DMS 273 (cell line): ENCODE measurements at regions not wholly inside any gene's neighbourhood (a gene's known extent, or its start where the extent isn't known, plus 50 kb on each side); places are given as distances from the start of the nearest gene placed in this dataset.
"Not testable (repeated sequence)": the region's sequence is repeated elsewhere in the genome, so short reads cannot be mapped to it uniquely, and the experiment has no call there.

Experiments used
- DNase-seq: peaks from one replicate; lab custom pipeline; 2025; ENCODE audit not compliant: unreplicated experiment; lab: John Stamatoyannopoulos, UW

- DNase-seq, result peak; percentile 77
Observed at GRCh38 chr10:30534465-30535144, 94.9 kb downstream of the LYZL2 start.

- DNase-seq, result no peak
Observed at GRCh38 chr10:30531751-30532530, 97.6 kb downstream of the LYZL2 start.

DNA sequence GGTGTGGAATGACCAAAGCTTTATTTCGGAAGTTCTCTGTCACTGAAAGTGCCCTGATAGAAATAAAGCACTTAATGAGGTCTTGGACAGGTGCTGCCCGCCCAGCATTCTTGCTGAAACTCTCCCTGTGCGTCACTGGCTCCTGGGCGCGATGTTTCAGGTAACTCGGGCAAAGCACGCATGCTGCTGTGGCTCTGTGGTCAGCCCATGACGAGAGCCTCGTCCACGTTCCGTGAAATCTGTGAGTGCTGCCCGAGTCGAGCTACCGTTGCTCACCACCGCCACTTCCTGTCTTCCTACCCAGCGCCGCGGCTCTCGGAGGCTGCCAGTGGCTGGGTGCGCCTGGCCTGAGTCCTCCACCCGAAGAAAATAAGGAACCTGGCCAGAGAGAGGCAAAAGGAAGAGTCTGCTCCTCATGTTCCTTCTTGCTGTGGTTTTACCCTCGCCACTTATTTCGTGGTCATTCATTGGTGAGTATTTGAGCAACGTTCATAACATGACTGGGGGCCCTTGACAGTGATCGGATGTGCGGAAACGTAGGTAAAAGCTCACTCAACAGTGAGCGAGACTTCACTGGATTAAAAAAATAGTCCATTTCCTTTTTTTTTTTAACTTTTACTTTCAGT is 95.5 kb downstream of the MAP3K8 start:
- DNase-seq, result no peak

GRCh38 chr10:30528429-30528786 is 94.4 kb downstream of the MAP3K8 start:
- DNase-seq, result no peak

DNA sequence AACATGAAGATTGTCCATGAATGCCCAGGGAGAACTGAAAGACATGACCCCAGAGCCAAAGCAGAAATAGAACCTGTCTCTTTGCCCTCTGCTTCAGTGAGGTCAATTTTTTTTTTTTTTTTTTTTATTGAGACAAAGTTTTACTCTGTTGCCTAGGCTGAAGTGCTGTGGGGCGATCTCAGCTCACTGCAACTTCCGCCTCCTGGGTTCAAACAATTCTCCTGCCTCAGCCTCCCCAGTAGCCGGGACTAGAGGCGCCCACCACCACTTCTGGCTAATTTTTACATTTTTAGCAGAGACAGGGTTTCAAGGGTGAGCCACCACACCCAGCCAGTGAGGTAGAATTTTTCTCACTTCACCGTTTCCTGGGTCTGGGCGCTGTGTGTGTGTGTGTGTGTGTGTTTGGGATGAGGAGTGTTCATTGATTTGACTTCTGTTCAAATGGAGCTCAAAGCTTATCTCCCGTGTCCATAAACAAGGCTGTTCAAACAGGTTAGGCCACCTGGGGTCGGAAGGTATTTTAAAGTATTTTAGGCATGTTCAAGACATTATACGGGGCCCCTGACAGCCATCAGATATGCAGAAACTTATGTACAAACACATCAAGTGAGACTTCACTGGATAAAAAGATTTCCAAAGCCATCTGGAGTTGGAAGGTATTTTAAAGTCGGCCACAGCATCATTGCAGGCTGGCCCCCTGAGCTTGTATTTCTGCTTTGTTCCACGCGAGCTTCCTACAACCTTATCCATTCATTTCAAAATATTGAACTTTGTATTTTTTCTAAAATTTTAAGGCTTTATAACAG is 93.8 kb downstream of the MAP3K8 start:
- no peak for DNase-seq

- DNase-seq, result not testable (repeated sequence)
Observed at GRCh38 chr10:30522661-30523078, 88.7 kb downstream of the MAP3K8 start.

DNA sequence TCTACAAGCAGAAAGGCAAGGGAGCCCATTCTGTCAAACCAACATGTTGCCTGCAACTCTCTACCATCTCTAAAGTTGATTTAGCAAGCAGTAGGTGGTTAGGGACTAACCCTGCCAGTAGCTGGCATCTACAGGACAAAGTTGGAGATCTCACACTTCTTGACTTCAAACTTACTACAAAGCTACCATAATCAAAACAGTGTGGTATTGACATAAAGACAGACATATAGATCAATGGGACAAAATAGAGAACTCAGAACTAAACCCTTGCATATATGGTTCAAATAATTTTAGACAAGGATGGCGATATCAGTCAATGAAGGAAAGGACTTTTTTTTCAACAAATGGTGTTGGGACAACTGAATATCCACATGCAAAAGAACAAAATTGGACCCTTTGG is 84.9 kb downstream of the MAP3K8 start:
- no peak for DNase-seq
